H9 (cell line): ENCODE measurements at regions not wholly inside any gene's neighbourhood (a gene's known extent, or its start where the extent isn't known, plus 50 kb on each side); places are given as distances from the start of the nearest gene placed in this dataset.
A peak's percentile ranks its signal among the peaks of the same experiment; 100 is the strongest.

Experiments used
- DNase-seq: peaks from one replicate; pipeline ENCODE4 v3.0.0-alpha.2; 2017
- H2AFZ ChIP-seq: one replicate; pipeline ENCODE4 v1.6.1; 2013; ENCODE audit warnings: mild to moderate bottlenecking, low read length, control low read depth, moderate library complexity
- H2AK5ac ChIP-seq: 2 replicates; pipeline ENCODE4 v1.6.1; 2013; ENCODE audit warnings: low read length, control low read depth, mixed read lengths; ENCODE audit not compliant: insufficient read length
- H2BK120ac ChIP-seq: one replicate; pipeline ENCODE4 v1.6.1; 2013; ENCODE audit warnings: low read depth, mild to moderate bottlenecking, low read length, control low read depth, inconsistent platforms; ENCODE audit not compliant: poor library complexity, severe bottlenecking
- H2BK12ac ChIP-seq: 2 replicates; pipeline ENCODE4 v1.6.1; 2013; ENCODE audit warnings: low read length, control low read depth, mixed read lengths, low read depth; ENCODE audit not compliant: insufficient read length
- H2BK15ac ChIP-seq: 2 replicates; pipeline ENCODE4 v1.6.1; 2013; ENCODE audit warnings: low read depth, low read length, control low read depth
- H2BK20ac ChIP-seq: one replicate; pipeline ENCODE4 v1.6.1; 2013; ENCODE audit warnings: low read depth, mild to moderate bottlenecking, low read length, control low read depth, inconsistent platforms; ENCODE audit not compliant: poor library complexity, severe bottlenecking
- H2BK5ac ChIP-seq: 2 replicates; pipeline ENCODE4 v1.6.1; 2013; ENCODE audit warnings: low read length, control low read depth, mixed read lengths; ENCODE audit not compliant: insufficient read length
- H3K14ac ChIP-seq: 2 replicates; pipeline ENCODE4 v1.6.1; 2013; ENCODE audit warnings: low read length, control low read depth; ENCODE audit not compliant: insufficient read depth
- H3K18ac ChIP-seq: 2 replicates; pipeline ENCODE4 v1.6.1; 2013; ENCODE audit warnings: low read depth, mild to moderate bottlenecking, mixed read lengths, low read length, control low read depth; ENCODE audit not compliant: insufficient read length
- H3K23ac ChIP-seq: 2 replicates; pipeline ENCODE4 v1.6.1; 2013; ENCODE audit warnings: low read length, control low read depth, mixed read lengths, low read depth; ENCODE audit not compliant: insufficient read length
- H3K23me2 ChIP-seq: 2 replicates; pipeline ENCODE4 v1.6.1; 2013; ENCODE audit warnings: low read depth, mild to moderate bottlenecking, mixed read lengths, low read length, control low read depth; ENCODE audit not compliant: insufficient read length, poor library complexity, severe bottlenecking
- H3K27ac ChIP-seq: 2 replicates; pipeline ENCODE4 v1.5.1; 2013; ENCODE audit warnings: low read length, control low read depth, mixed read lengths, low read depth; ENCODE audit not compliant: insufficient read length
- H3K27me3 ChIP-seq: 2 replicates; pipeline ENCODE4 v1.6.1; 2013; ENCODE audit warnings: low read length, control low read depth, inconsistent platforms; ENCODE audit not compliant: insufficient read depth
- H3K4ac ChIP-seq: 2 replicates; pipeline ENCODE4 v1.6.1; 2013; ENCODE audit warnings: low read depth, mild to moderate bottlenecking, control low read depth, inconsistent platforms, low read length, moderate library complexity
- H3K4me1 ChIP-seq: 2 replicates; pipeline ENCODE4 v1.6.1; 2013; ENCODE audit warnings: low read length, control low read depth, inconsistent platforms; ENCODE audit not compliant: insufficient read depth
- H3K4me2 ChIP-seq: 2 replicates; pipeline ENCODE4 v1.6.1; 2013; ENCODE audit warnings: low read length, control low read depth, mixed read lengths; ENCODE audit not compliant: insufficient read length, insufficient read depth
- H3K56ac ChIP-seq: 2 replicates; pipeline ENCODE4 v1.6.1; 2013; ENCODE audit warnings: low read depth, mild to moderate bottlenecking, mixed read lengths, low read length, control low read depth; ENCODE audit not compliant: insufficient read length
- H3K79me1 ChIP-seq: 2 replicates; pipeline ENCODE4 v1.6.1; 2013; ENCODE audit warnings: low read depth, mild to moderate bottlenecking, moderate library complexity, low read length, control low read depth, inconsistent platforms; ENCODE audit not compliant: insufficient read depth, poor library complexity, severe bottlenecking
- H3K79me2 ChIP-seq: 2 replicates; pipeline ENCODE4 v1.6.1; 2013; ENCODE audit warnings: low read length, control low read depth, inconsistent platforms; ENCODE audit not compliant: insufficient read depth
- H3K9ac ChIP-seq: 2 replicates; pipeline ENCODE4 v1.6.1; 2013; ENCODE audit warnings: low read length, control low read depth, mixed read lengths; ENCODE audit not compliant: insufficient read length; ENCODE audit errors: extremely low read depth
- H3K9me3 ChIP-seq: one replicate; pipeline ENCODE4 v1.6.1; 2013; ENCODE audit warnings: low read depth, low read length, inconsistent platforms; ENCODE audit not compliant: control insufficient read depth
- H3T11ph ChIP-seq: one replicate; pipeline ENCODE4 v1.6.1; 2013; ENCODE audit warnings: mild to moderate bottlenecking, low read length, control low read depth, inconsistent platforms
- H4K20me1 ChIP-seq: one replicate; pipeline ENCODE4 v1.6.1; 2013; ENCODE audit not compliant: control insufficient read depth, insufficient read length, insufficient read depth
- H4K5ac ChIP-seq: 2 replicates; pipeline ENCODE4 v1.6.1; 2013; ENCODE audit warnings: low read depth, mild to moderate bottlenecking, mixed read lengths, low read length, control low read depth; ENCODE audit not compliant: insufficient read length
- H4K8ac ChIP-seq: replicated peaks from 2 replicates; pipeline ENCODE4 v1.6.1; 2013; ENCODE audit warnings: low read length, control low read depth, mixed read lengths, low read depth; ENCODE audit not compliant: insufficient read length
- H4K91ac ChIP-seq: 2 replicates; pipeline ENCODE4 v1.6.1; 2013; ENCODE audit warnings: low read depth, mild to moderate bottlenecking, moderate library complexity, mixed read lengths, low read length, control low read depth; ENCODE audit not compliant: insufficient read length
- H3K27ac Mint-ChIP-seq, 3 experiments: 2 replicates in 2 of 3; 3 replicates in 1 of 3; pipeline ENCODE4 v1.8.0; 2020 to 2021; ENCODE audit warnings: mixed read lengths in 3 of 3, mild to moderate bottlenecking in 1 of 3, moderate library complexity in 1 of 3
- H3K27me3 Mint-ChIP-seq: 2 replicates; pipeline ENCODE4 v1.8.0; 2021; ENCODE audit warnings: low read depth, mild to moderate bottlenecking, moderate library complexity, mixed read lengths
- H3K36me3 Mint-ChIP-seq, 3 experiments: 2 replicates in 2 of 3; 3 replicates in 1 of 3; pipeline ENCODE4 v1.8.0; 2020 to 2021; ENCODE audit warnings: low read depth in 3 of 3, mixed read lengths in 3 of 3; ENCODE audit not compliant: insufficient read depth in 1 of 3
- H3K4me1 Mint-ChIP-seq, 2 experiments: 2 replicates each; pipeline ENCODE4 v1.8.0; 2020; ENCODE audit warnings: mixed read lengths in 2 of 2
- H3K4me3 Mint-ChIP-seq, 2 experiments: 2 replicates in 1 of 2; 3 replicates in 1 of 2; pipeline ENCODE4 v1.8.0; 2020 to 2021; ENCODE audit warnings: mild to moderate bottlenecking in 2 of 2, mixed read lengths in 2 of 2, moderate library complexity in 1 of 2
- H3K9me3 Mint-ChIP-seq, 2 experiments: 2 replicates in 1 of 2; 3 replicates in 1 of 2; pipeline ENCODE4 v1.8.0; 2020; ENCODE audit warnings: mild to moderate bottlenecking in 2 of 2, mixed read lengths in 2 of 2, moderate library complexity in 1 of 2
- WGBS: extraction: QIAGEN DNeasy Blood & Tissue Kit; methylation state at CpG from one replicate; pipeline ENCODE4 v1.1.7; 2013; ENCODE audit warnings: missing lambda C conversion rate, low lambda C conversion rate, mixed read lengths; ENCODE audit not compliant: insufficient read length; ENCODE audit errors: extremely low coverage; 5-methylcytosine and 5-hydroxymethylcytosine counted together
- TF ChIP-seq, protein P1 (sequence below): fragments of 200-600 bp; sonication (generic); conservative IDR thresholded peaks from 3 replicates; pipeline ENCODE4 v1.8.0; 2021; ENCODE audit warnings: antibody characterized with exemption, mild to moderate bottlenecking

DNA sequence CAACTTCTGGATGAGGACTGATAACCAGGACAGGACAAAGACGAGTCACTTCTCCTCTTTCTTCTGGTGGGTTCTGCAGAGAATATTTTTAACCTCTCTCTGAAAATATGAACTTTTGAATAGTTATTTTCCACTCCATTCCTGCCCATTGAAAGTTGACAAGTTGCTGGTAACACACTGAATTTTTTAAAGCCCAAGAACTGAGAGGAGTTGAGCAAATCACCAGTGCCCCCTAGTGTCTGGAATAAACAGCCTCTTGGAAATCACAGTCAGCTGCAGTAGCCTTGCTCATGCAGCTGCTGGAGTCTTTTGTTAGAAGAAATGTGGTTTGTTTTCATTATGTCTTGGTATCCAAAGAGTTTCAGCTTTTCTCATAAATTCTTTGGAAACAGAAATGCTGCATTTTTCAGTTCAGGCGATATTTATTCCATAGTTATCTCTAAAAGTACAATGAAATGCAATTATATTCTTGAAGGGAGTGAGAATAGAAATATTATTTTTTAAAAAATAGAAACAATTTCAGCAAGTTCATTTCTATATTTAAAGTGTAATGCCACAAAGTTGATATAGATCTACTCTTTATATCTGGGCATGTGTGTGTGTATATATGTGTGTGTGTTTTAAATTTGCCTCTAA lies 741.0 kb upstream of the CBLB start:
- H3K4me2 ChIP-seq: no peak overlapping the region
- no peak overlapping the region for H2BK5ac ChIP-seq
- H3K9me3 ChIP-seq: peaks cover 4% of the 10 kb centered on the region
- no peak overlapping the region for H3T11ph ChIP-seq
- TF ChIP-seq, protein P1, sequence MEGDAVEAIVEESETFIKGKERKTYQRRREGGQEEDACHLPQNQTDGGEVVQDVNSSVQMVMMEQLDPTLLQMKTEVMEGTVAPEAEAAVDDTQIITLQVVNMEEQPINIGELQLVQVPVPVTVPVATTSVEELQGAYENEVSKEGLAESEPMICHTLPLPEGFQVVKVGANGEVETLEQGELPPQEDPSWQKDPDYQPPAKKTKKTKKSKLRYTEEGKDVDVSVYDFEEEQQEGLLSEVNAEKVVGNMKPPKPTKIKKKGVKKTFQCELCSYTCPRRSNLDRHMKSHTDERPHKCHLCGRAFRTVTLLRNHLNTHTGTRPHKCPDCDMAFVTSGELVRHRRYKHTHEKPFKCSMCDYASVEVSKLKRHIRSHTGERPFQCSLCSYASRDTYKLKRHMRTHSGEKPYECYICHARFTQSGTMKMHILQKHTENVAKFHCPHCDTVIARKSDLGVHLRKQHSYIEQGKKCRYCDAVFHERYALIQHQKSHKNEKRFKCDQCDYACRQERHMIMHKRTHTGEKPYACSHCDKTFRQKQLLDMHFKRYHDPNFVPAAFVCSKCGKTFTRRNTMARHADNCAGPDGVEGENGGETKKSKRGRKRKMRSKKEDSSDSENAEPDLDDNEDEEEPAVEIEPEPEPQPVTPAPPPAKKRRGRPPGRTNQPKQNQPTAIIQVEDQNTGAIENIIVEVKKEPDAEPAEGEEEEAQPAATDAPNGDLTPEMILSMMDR: peak; percentile 91
- H2BK20ac ChIP-seq: no peak overlapping the region
- H2BK12ac ChIP-seq: no peak overlapping the region
- H3K23ac ChIP-seq: no peak overlapping the region
- no CpG with 5 or more reads among the region's 2 CpGs for WGBS
- H3K4ac ChIP-seq: no peak overlapping the region
- H3K79me2 ChIP-seq: no peaks in the 10 kb centered on the region
- Mint-ChIP-seq H3K27ac (peak overlapping the region; percentile 79 to 89 (median 82); a peak in 2 of 7 replicates), H3K4me1 (peaks cover 14 to 20% of the 10 kb centered on the region in 2 experiments), H3K27me3 (no peaks in the 10 kb centered on the region; the same call in 1 of the 2 replicates), H3K36me3 (peaks cover 12 to 46% (median 14%) of the 10 kb centered on the region in 3 experiments), H3K9me3 (peaks cover 13 to 28% of the 10 kb centered on the region in 2 experiments), H3K4me3 (no peak overlapping the region)
- H2BK15ac ChIP-seq: no peak overlapping the region
- H3K23me2 ChIP-seq: no peaks in the 10 kb centered on the region
- H3K56ac ChIP-seq: no peak overlapping the region
- no peak overlapping the region for H2AK5ac ChIP-seq
- no peak overlapping the region for H4K5ac ChIP-seq
- no peak overlapping the region for H3K18ac ChIP-seq
- H4K8ac ChIP-seq: no peak overlapping the region
- no peak overlapping the region for H4K91ac ChIP-seq
- no peak overlapping the region for H2BK120ac ChIP-seq
- DNase-seq: peak; percentile 69
- H4K20me1 ChIP-seq: no peaks in the 10 kb centered on the region
- 0 out of 2 replicates have a peak, but pooled peaks cover 3% of the 10 kb centered on the region for H3K4me1 ChIP-seq
- H3K9ac ChIP-seq: no peak overlapping the region
- no peaks in the 10 kb centered on the region for H3K27me3 ChIP-seq
- no peak overlapping the region for H2AFZ ChIP-seq
- H3K27ac ChIP-seq: no peak overlapping the region
- no peaks in the 10 kb centered on the region for H3K79me1 ChIP-seq
- no peak overlapping the region for H3K14ac ChIP-seq
